ENCODE measurements at regions not wholly inside any gene's neighbourhood (a gene's known extent, or its start where the extent isn't known, plus 50 kb on each side); places are given as distances from the start of the nearest gene placed in this dataset.

DNA sequence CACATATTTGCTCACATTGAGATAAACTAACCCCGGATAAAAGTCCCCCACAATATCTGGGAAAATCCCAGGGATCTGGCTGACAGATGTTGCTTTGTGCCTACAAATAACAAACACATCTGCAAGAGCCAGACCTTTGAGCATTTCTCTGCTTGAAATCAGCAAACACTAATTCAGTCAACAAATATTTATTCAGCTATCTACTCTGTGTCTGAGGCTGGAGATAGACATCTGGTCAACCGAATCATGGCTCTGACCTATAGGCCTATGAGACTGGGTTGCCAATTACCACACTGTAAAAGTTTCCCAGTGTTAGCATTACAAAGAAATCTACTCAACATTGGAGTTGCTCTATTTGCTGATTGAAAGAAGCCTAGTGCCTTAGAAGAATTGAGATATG, 201.1 kb upstream of the CADPS start:
- no peak overlapping the region for H3K4me3 ChIP-seq
- no peak overlapping the region for H3K27ac ChIP-seq
- H3K36me3 ChIP-seq = no peaks in the 10 kb centered on the region
- WGBS, 2 donors = 21 to 31% methylated on average over 2 of the region's 2 CpGs
- H3K27me3 ChIP-seq = no peaks in the 10 kb centered on the region
- H3K4me1 ChIP-seq = peaks cover 0 to 4% (median 0%) of the 10 kb centered on the region in 3 donors
- DNase-seq (no peak), FAIRE-seq (no peak), ATAC-seq (no peak)
- intact Hi-C loops (cut with DNase I) = no loop called here
- no peaks in the 10 kb centered on the region for H3K9me3 ChIP-seq
- TF ChIP-seq CTCF (IDR thresholded peaks at IDR 0.05) = no peak

DNA sequence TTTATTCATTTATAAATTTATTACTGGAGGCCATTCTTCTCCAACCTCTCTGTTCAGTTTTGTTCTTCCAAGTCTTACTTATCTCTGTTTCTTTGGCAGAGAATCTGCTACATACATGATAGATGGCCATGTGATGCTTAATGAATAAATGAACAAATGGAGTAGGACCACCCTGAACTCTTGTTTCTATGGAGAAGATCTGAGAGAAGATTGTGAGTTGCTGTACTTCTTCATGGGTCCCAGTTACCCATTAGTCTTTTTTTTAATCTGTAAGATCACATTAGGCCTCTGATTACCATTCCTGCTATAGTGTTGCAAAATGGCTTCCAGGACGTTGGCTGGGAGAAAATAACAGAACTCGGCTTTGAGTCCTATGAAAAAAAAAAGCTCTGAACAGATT, 191.9 kb upstream of the SYNPR start:
- no peaks in the 10 kb centered on the region for H3K27me3 ChIP-seq
- H3K4me3 ChIP-seq = no peak overlapping the region
- no peaks in the 10 kb centered on the region for H3K4me1 ChIP-seq
- WGBS, 2 donors = 55 to 66% methylated on average over 2 of the region's 2 CpGs
- TF ChIP-seq CTCF (IDR thresholded peaks at IDR 0.05) = no peak
- no peak overlapping the region for H3K27ac ChIP-seq
- DNase-seq = no peak
- H3K36me3 ChIP-seq = no peaks in the 10 kb centered on the region
- no peak for FAIRE-seq
- intact Hi-C loops (cut with DNase I) = no loop called here
- no peak for ATAC-seq
- no peaks in the 10 kb centered on the region for H3K9me3 ChIP-seq

DNA sequence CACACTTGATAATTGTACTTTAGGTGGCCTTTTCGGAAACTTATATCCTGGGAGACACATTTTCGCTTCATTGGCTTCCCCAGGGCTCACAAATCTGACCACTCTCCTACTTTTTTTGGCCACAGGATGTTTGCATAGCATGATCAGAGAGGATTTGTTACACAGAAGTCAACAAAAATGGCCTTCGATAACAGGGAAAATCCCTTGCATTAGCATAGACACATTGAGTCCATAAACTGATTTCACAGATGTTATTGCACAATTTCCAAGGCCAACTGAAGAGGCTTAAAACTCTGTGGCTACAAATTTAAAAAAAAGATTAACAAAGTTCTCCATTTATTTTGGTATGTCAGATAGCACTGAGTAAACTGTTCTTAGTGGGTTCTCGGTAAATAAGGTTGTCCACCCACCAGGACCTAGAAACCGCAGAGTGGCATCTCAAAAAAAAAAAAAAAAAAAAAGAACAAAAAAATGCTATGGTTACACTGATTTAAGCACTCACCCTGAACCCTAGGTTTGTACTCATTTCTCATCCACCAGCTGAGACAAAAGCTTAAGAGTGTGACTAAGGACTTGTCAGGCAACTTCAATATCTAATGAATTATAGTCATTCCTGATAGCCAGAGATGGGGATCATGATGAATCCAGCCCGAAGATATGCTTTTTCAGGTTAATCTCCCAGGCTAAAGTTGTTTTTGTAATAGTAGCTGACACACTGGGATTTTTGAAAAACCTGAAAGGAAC, 188.9 kb upstream of the SYNPR start:
- intact Hi-C loops (cut with DNase I) = no loop called here
- TF ChIP-seq CTCF (IDR thresholded peaks at IDR 0.05) = no peak
- no peak overlapping the region for H3K27ac ChIP-seq
- 20 to 30% methylated on average over 6 of the region's 6 CpGs for WGBS, 2 donors
- no peaks in the 10 kb centered on the region for H3K9me3 ChIP-seq
- H3K4me1 ChIP-seq = no peaks in the 10 kb centered on the region
- FAIRE-seq (no peak), ATAC-seq (peak in 3 of 4 donors; percentile 66 to 79 (median 72)), DNase-seq (no peak)
- no peak overlapping the region for H3K4me3 ChIP-seq
- no peaks in the 10 kb centered on the region for H3K36me3 ChIP-seq
- H3K27me3 ChIP-seq = no peaks in the 10 kb centered on the region

DNA sequence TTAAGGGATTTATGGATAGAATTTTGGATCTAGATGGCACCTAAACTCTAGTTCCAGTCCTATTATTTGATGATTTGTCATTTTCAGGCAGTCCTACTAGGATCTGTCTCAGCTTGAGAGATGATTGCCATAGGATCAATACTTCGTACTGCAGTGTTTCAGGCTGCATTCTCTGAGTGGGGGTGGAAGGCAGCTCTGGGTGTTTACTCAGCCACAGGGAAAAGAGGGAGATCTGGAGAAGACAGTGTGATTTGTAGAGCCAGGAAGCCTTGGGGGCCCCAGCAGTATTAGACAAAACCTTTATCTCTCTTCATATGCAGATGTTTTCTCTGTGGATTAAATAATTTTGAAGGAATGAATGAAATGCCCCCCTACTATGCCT, 188.4 kb upstream of the SYNPR start:
- Histone ChIP-seq H3K4me3 (no peak overlapping the region), H3K27me3 (no peaks in the 10 kb centered on the region), H3K4me1 (no peaks in the 10 kb centered on the region), H3K27ac (peak overlapping the region in 1 of 4 donors; percentile 8), H3K36me3 (no peaks in the 10 kb centered on the region), H3K9me3 (no peaks in the 10 kb centered on the region)
- TF ChIP-seq CTCF (IDR thresholded peaks at IDR 0.05) = no peak
- DNase-seq (no peak), ATAC-seq (peak in 3 of 4 donors; percentile 32 to 46 (median 35)), FAIRE-seq (no peak)
- 12 to 17% methylated on average over 1 of the region's 1 CpG for WGBS, 2 donors
- intact Hi-C loops (cut with DNase I) = no loop called here

DNA sequence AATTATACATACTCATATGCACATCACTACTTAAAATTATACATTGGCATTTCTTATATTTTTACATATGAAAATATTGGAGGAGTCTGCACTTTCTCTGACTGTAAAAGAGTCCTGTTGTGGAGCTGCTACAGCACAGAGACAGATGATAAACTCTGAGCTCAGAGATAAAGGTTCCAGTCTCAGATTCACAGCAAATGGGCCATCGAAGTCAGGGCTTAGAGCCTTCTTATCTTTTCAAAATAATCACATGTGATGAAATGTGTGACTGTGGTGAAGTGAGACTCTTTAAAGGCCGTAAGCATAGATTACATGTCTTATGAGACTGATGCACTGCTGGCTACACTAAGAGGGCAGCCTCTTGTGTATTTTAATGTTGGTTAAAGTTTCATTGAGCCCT, 187.5 kb upstream of the SYNPR start:
- WGBS, 2 donors = 16 to 29% methylated on average over 2 of the region's 2 CpGs
- H3K36me3 ChIP-seq = no peaks in the 10 kb centered on the region
- H3K27ac ChIP-seq = no peak overlapping the region
- no peaks in the 10 kb centered on the region for H3K4me1 ChIP-seq
- H3K4me3 ChIP-seq = no peak overlapping the region
- intact Hi-C loops (cut with DNase I) = no loop called here
- no peak for TF ChIP-seq CTCF (IDR thresholded peaks at IDR 0.05)
- H3K9me3 ChIP-seq = no peaks in the 10 kb centered on the region
- FAIRE-seq (no peak), DNase-seq (no peak), ATAC-seq (no peak)
- no peaks in the 10 kb centered on the region for H3K27me3 ChIP-seq

Measured in pancreas (tissue), 10 donors.